NB4 (cell line): ENCODE measurements at regions not wholly inside any gene's neighbourhood (a gene's known extent, or its start where the extent isn't known, plus 50 kb on each side); places are given as distances from the start of the nearest gene placed in this dataset.

Experiments used
- DNase-seq: peaks from one replicate; pipeline ENCODE4 v3.0.0; 2010; ENCODE audit warnings: low read depth
- H3K4me3 ChIP-seq: one replicate; pipeline ENCODE4 v1.5.1; 2011; ENCODE audit warnings: mild to moderate bottlenecking, low read depth, low read length, moderate library complexity
- CTCF ChIP-seq: IDR thresholded peaks from one replicate; pipeline ENCODE4 v1.5.1; 2012; ENCODE audit warnings: low read depth, low read length
- MAX ChIP-seq: IDR thresholded peaks from 2 replicates; pipeline ENCODE4 v1.6.1; 2011; ENCODE audit warnings: low read depth, low read length
- MYC ChIP-seq: IDR thresholded peaks from 2 replicates; pipeline ENCODE4 v1.6.1; 2011; ENCODE audit warnings: low read depth, low read length
- POLR2A ChIP-seq: IDR thresholded peaks from 2 replicates; pipeline ENCODE4 v1.6.1; 2011; ENCODE audit warnings: mild to moderate bottlenecking; ENCODE audit not compliant: insufficient read length; ENCODE audit errors: extremely low read depth

GRCh38 chr16:85473909-85474620 lies 139.1 kb upstream of the GSE1 start:
- DNase-seq = no peak
- no peak for TF ChIP-seq CTCF
- no peak for TF ChIP-seq POLR2A
- no peak for TF ChIP-seq MYC
- no peak for TF ChIP-seq MAX
- no peak overlapping the region for H3K4me3 ChIP-seq

- TF ChIP-seq CTCF (no peak), MYC (no peak), MAX (no peak), POLR2A (no peak)
- H3K4me3 ChIP-seq = no peak overlapping the region
- no peak for DNase-seq
Observed at GRCh38 chr16:85474621-85475217, 138.4 kb upstream of the GSE1 start.

- no peak for TF ChIP-seq MYC
- no peak for TF ChIP-seq POLR2A
- TF ChIP-seq CTCF = no peak
- TF ChIP-seq MAX = no peak
- H3K4me3 ChIP-seq = no peak overlapping the region
- DNase-seq = no peak
Observed at GRCh38 chr16:85475233-85475632, 137.9 kb upstream of the GSE1 start.

GRCh38 chr16:85475691-85476300 lies 137.3 kb upstream of the GSE1 start:
- no peak for DNase-seq
- H3K4me3 ChIP-seq = no peak overlapping the region
- TF ChIP-seq CTCF (no peak), POLR2A (no peak), MAX (no peak), MYC (no peak)

GRCh38 chr16:85476389-85476788 lies 136.7 kb upstream of the GSE1 start:
- H3K4me3 ChIP-seq = no peak overlapping the region
- DNase-seq = no peak
- no peak for TF ChIP-seq POLR2A
- TF ChIP-seq CTCF = no peak
- no peak for TF ChIP-seq MAX
- TF ChIP-seq MYC = no peak
